T-helper 2 cell treated with Interferon-gamma antibody and Interleukin-4, amounts not matched to agents 5 μg/mL and 100 μg/mL, for 36 hours (primary cell): ENCODE measurements at regions not wholly inside any gene's neighbourhood (a gene's known extent, or its start where the extent isn't known, plus 50 kb on each side); places are given as distances from the start of the nearest gene placed in this dataset.
"Not testable (repeated sequence)": the region's sequence is repeated elsewhere in the genome, so short reads cannot be mapped to it uniquely, and the experiment has no call there.

ENCODE experiments used
- DNase-seq: peaks from one replicate; pipeline ENCODE4 v3.0.0; 2021; ENCODE audit warnings: low spot score
- H3K27ac Mint-ChIP-seq: one replicate; pipeline ENCODE4 v1.8.0; 2021; ENCODE audit warnings: mild to moderate bottlenecking, mixed read lengths
- H3K27me3 Mint-ChIP-seq: one replicate; pipeline ENCODE4 v1.8.0; 2021; ENCODE audit warnings: low read depth, mixed read lengths
- H3K36me3 Mint-ChIP-seq: one replicate; pipeline ENCODE4 v1.8.0; 2021; ENCODE audit warnings: low read depth, mixed read lengths
- H3K4me1 Mint-ChIP-seq: one replicate; pipeline ENCODE4 v1.8.0; 2021; ENCODE audit warnings: low read depth, mixed read lengths
- H3K4me3 Mint-ChIP-seq: one replicate; pipeline ENCODE4 v1.8.0; 2022; ENCODE audit warnings: mild to moderate bottlenecking, moderate library complexity, mixed read lengths
- H3K9me3 Mint-ChIP-seq: one replicate; pipeline ENCODE4 v1.8.0; 2021; ENCODE audit warnings: mixed read lengths

- no peak overlapping the region for H3K27ac Mint-ChIP-seq
Observed at GRCh38 chr18:38811209-38811608, 1245.6 kb upstream of the CELF4 start.

DNA sequence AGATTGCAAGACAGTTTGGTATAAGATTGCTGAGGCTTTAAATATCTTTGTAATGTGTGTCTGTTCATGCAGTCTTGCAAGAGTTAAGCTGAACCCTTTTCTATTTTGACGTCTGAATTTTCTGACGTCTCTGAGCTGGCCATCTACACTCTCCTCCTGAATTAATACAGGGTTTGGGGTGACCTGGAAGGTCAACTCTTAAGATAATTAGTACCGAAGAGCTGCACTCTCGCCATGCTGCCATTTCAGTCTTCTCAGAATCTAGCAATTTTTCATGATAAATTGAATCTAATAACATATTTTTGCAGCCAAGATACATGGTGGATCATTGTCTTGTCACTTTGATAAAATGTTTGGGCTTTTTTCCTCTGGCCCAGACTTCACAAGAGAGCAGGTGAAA lies 1245.2 kb upstream of the CELF4 start:
- no peak for DNase-seq
- no peaks in the 10 kb centered on the region for H3K36me3 Mint-ChIP-seq
- no peak overlapping the region for H3K27ac Mint-ChIP-seq
- no peaks in the 10 kb centered on the region for H3K9me3 Mint-ChIP-seq
- H3K4me3 Mint-ChIP-seq, result no peak overlapping the region
- no peaks in the 10 kb centered on the region for H3K27me3 Mint-ChIP-seq
- H3K4me1 Mint-ChIP-seq, result no peaks in the 10 kb centered on the region

More at GRCh38 chr18:38811209-38811608, 1245.6 kb upstream of the CELF4 start:
- no peaks in the 10 kb centered on the region for H3K9me3 Mint-ChIP-seq
- DNase-seq, result no peak
- H3K4me1 Mint-ChIP-seq, result no peaks in the 10 kb centered on the region
- no peak overlapping the region for H3K4me3 Mint-ChIP-seq
- no peaks in the 10 kb centered on the region for H3K27me3 Mint-ChIP-seq
- H3K36me3 Mint-ChIP-seq, result no peaks in the 10 kb centered on the region

DNA sequence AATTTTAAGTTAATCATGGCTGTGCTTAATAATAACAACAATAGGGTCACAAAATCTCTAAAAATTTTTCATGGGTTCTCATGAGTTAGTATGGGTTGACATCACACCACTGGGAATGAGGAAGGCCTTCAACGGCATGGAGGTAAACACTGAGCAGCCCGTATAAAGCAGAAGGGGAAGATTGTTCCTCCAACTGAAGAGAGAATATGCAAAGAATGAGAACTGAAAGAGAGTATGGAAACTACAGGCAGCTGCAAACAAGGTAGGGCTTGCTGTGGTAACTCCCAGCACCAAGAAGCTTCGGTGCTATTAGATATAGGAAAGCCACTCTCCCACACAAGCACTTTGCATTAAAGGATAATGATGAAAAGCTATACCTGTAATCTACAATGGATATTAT lies 1242.3 kb upstream of the CELF4 start:
- H3K27me3 Mint-ChIP-seq, result no peaks in the 10 kb centered on the region
- no peaks in the 10 kb centered on the region for H3K36me3 Mint-ChIP-seq
- no peak for DNase-seq
- no peak overlapping the region for H3K4me3 Mint-ChIP-seq
- no peaks in the 10 kb centered on the region for H3K9me3 Mint-ChIP-seq
- no peaks in the 10 kb centered on the region for H3K4me1 Mint-ChIP-seq
- no peak overlapping the region for H3K27ac Mint-ChIP-seq

DNA sequence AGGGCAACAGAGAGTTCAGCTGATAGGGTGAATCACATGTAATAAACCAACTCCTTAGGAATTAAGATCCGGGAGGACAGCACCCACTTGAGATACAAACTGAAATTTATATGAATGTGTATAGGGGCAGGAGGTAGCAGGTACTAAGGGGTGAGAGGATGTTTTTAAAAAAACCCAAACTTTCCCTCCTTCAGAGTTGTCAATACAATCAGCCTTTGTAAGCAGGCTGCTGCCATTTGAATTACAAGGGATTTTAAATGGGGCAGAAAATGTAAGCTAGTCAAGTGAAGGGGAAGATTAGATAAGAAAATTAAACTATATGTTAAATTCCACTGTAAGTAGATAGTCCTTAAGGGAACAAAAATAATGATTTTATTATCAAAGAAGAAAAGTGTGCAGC lies 1239.7 kb upstream of the CELF4 start:
- Mint-ChIP-seq H3K27ac (no peak overlapping the region), H3K9me3 (no peaks in the 10 kb centered on the region)

DNA sequence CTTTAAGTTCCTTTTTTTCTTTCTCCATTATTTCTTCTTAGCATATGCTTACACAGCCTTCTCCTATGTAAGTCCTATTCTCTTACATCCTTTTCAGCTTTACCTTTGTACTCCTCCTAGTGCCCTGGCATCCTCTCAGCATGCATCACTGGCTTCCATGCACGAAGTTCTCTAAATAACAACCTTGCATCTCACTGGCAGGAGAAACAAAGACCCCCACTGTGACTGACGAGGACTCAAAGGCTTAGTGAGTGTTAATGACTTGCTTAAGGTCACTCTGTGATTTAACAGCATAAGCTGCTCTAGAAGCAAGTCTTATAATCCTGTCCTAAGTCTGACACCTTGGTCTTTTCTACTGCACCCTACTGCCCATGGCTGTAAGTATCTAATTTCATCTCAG lies 1236.0 kb upstream of the CELF4 start:
- Mint-ChIP-seq H3K36me3 (no peaks in the 10 kb centered on the region), H3K4me3 (no peak overlapping the region), H3K4me1 (no peaks in the 10 kb centered on the region), H3K9me3 (no peaks in the 10 kb centered on the region), H3K27ac (no peak overlapping the region), H3K27me3 (no peaks in the 10 kb centered on the region)
- DNase-seq, result no peak

More for the DNA sequence above, 1239.7 kb upstream of the CELF4 start:
- DNase-seq, result no peak
- no peaks in the 10 kb centered on the region for H3K36me3 Mint-ChIP-seq
- H3K27me3 Mint-ChIP-seq, result no peaks in the 10 kb centered on the region
- no peak overlapping the region for H3K4me3 Mint-ChIP-seq
- H3K4me1 Mint-ChIP-seq, result no peaks in the 10 kb centered on the region

- Mint-ChIP-seq H3K27ac (no peak overlapping the region), H3K4me1 (no peaks in the 10 kb centered on the region), H3K36me3 (no peaks in the 10 kb centered on the region), H3K4me3 (no peak overlapping the region), H3K9me3 (no peaks in the 10 kb centered on the region), H3K27me3 (no peaks in the 10 kb centered on the region)
- DNase-seq, result no peak
Observed at GRCh38 chr18:38796762-38797161, 1231.2 kb upstream of the CELF4 start.

- Mint-ChIP-seq H3K4me3 (no peak overlapping the region), H3K4me1 (no peaks in the 10 kb centered on the region), H3K36me3 (no peaks in the 10 kb centered on the region), H3K9me3 (no peaks in the 10 kb centered on the region), H3K27ac (no peak overlapping the region), H3K27me3 (no peaks in the 10 kb centered on the region)
- no peak for DNase-seq
Observed at GRCh38 chr18:38792731-38793130, 1227.1 kb upstream of the CELF4 start.

- H3K4me3 Mint-ChIP-seq, result no peak overlapping the region
- no peak overlapping the region for H3K27ac Mint-ChIP-seq
- DNase-seq, result no peak
- no peaks in the 10 kb centered on the region for H3K27me3 Mint-ChIP-seq
- H3K9me3 Mint-ChIP-seq, result no peaks in the 10 kb centered on the region
- no peaks in the 10 kb centered on the region for H3K36me3 Mint-ChIP-seq
- no peaks in the 10 kb centered on the region for H3K4me1 Mint-ChIP-seq
Observed at GRCh38 chr18:38790786-38791185, 1225.2 kb upstream of the CELF4 start.

- no peak overlapping the region for H3K4me3 Mint-ChIP-seq
- no peak for DNase-seq
- no peak overlapping the region for H3K27ac Mint-ChIP-seq
- no peaks in the 10 kb centered on the region for H3K27me3 Mint-ChIP-seq
- no peaks in the 10 kb centered on the region for H3K9me3 Mint-ChIP-seq
- no peaks in the 10 kb centered on the region for H3K36me3 Mint-ChIP-seq
- H3K4me1 Mint-ChIP-seq, result no peaks in the 10 kb centered on the region
Observed at GRCh38 chr18:38790303-38790702, 1224.7 kb upstream of the CELF4 start.

- Mint-ChIP-seq H3K27me3 (no peaks in the 10 kb centered on the region), H3K4me3 (no peak overlapping the region), H3K4me1 (no peaks in the 10 kb centered on the region), H3K36me3 (no peaks in the 10 kb centered on the region), H3K27ac (no peak overlapping the region), H3K9me3 (no peaks in the 10 kb centered on the region)
- DNase-seq, result no peak
Observed at GRCh38 chr18:38789141-38789540, 1223.5 kb upstream of the CELF4 start.

- H3K4me1 Mint-ChIP-seq, result no peaks in the 10 kb centered on the region
- no peak overlapping the region for H3K4me3 Mint-ChIP-seq
- no peak for DNase-seq
- H3K27ac Mint-ChIP-seq, result no peak overlapping the region
- H3K36me3 Mint-ChIP-seq, result no peaks in the 10 kb centered on the region
- no peaks in the 10 kb centered on the region for H3K27me3 Mint-ChIP-seq
- no peaks in the 10 kb centered on the region for H3K9me3 Mint-ChIP-seq
Observed at GRCh38 chr18:38786906-38787305, 1221.3 kb upstream of the CELF4 start.

- H3K27me3 Mint-ChIP-seq, H3K9me3 Mint-ChIP-seq, H3K27ac Mint-ChIP-seq, DNase-seq, H3K4me3 Mint-ChIP-seq, H3K36me3 Mint-ChIP-seq, H3K4me1 Mint-ChIP-seq: not testable (repeated sequence)
Observed at GRCh38 chr18:38771620-38772019, 1206.0 kb upstream of the CELF4 start.

- peaks cover 8% of the 10 kb centered on the region for H3K9me3 Mint-ChIP-seq
- H3K27ac Mint-ChIP-seq, result no peak overlapping the region
- no peaks in the 10 kb centered on the region for H3K27me3 Mint-ChIP-seq
- no peaks in the 10 kb centered on the region for H3K36me3 Mint-ChIP-seq
- H3K4me1 Mint-ChIP-seq, result no peaks in the 10 kb centered on the region
- H3K4me3 Mint-ChIP-seq, result no peak overlapping the region
- DNase-seq, result no peak
Observed at GRCh38 chr18:38768504-38768903, 1202.9 kb upstream of the CELF4 start.

- no peak overlapping the region for H3K4me3 Mint-ChIP-seq
- H3K27me3 Mint-ChIP-seq, result no peaks in the 10 kb centered on the region
- H3K9me3 Mint-ChIP-seq, result no peaks in the 10 kb centered on the region
- H3K4me1 Mint-ChIP-seq, result no peaks in the 10 kb centered on the region
- H3K27ac Mint-ChIP-seq, result no peak overlapping the region
- DNase-seq, result no peak
- H3K36me3 Mint-ChIP-seq, result no peaks in the 10 kb centered on the region
Observed at GRCh38 chr18:38759457-38759856, 1193.9 kb upstream of the CELF4 start.

DNA sequence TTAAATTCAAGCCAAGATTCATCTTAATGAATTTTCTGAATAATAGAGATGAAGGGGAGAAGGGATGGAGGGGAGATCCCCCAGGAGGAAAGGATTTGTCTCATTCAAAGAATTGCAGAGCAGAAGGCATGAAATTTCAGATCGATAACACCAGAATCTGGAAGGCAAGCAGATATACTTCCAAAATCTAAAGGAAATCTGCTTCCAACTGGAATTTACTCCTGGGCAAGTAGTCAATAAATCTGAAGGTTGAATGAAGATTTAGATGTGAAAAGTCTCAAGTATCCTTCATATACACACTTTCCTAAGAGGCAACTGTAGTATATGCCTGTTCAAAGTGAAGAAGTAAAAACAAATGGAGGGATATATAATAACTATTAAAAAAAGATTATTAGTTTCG lies 1190.8 kb upstream of the CELF4 start:
- no peaks in the 10 kb centered on the region for H3K27me3 Mint-ChIP-seq
- H3K27ac Mint-ChIP-seq, result no peak overlapping the region
- no peaks in the 10 kb centered on the region for H3K36me3 Mint-ChIP-seq
- H3K4me3 Mint-ChIP-seq, result no peak overlapping the region
- no peaks in the 10 kb centered on the region for H3K9me3 Mint-ChIP-seq
- no peak for DNase-seq
- no peaks in the 10 kb centered on the region for H3K4me1 Mint-ChIP-seq
